ENCODE measurements at regions not wholly inside any gene's neighbourhood (a gene's known extent, or its start where the extent isn't known, plus 50 kb on each side); places are given as distances from the start of the nearest gene placed in this dataset.
"Not testable (repeated sequence)": the region's sequence is repeated elsewhere in the genome, so short reads cannot be mapped to it uniquely, and the experiment has no call there.

DNA sequence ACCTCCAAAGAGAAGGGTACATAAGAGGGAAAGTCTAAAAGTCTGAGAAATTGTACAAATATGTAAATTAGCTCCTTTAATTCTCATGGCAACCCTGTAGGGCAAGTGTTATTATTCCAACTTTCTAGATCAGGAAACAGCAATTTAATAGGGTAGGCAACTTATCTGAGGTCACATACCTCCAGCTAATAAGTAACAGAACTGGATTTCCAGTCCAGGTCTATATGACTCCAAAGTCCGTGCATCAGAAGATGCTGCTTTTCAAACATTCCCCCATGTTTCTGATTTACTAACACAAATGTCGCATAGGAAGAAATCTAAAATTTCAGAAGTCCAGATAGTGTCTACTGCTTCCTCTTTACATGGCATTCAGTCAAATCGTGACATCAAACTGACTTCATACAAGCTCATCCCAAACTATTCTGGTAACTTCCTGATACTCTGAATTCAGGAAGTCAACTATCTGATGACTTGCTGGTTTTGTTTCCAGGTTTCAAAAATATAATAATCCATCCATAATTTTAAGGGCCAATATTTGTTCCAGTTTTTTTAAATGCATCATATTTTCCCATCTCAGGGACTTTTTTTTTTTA, 419.3 kb upstream of the ACVR2A start:
- TF ChIP-seq, protein P1, sequence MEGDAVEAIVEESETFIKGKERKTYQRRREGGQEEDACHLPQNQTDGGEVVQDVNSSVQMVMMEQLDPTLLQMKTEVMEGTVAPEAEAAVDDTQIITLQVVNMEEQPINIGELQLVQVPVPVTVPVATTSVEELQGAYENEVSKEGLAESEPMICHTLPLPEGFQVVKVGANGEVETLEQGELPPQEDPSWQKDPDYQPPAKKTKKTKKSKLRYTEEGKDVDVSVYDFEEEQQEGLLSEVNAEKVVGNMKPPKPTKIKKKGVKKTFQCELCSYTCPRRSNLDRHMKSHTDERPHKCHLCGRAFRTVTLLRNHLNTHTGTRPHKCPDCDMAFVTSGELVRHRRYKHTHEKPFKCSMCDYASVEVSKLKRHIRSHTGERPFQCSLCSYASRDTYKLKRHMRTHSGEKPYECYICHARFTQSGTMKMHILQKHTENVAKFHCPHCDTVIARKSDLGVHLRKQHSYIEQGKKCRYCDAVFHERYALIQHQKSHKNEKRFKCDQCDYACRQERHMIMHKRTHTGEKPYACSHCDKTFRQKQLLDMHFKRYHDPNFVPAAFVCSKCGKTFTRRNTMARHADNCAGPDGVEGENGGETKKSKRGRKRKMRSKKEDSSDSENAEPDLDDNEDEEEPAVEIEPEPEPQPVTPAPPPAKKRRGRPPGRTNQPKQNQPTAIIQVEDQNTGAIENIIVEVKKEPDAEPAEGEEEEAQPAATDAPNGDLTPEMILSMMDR (IDR thresholded peaks at IDR 0.05; ENCODE audit: low read depth, low read length): no peak
- Histone ChIP-seq H3K36me3 (no peaks in the 10 kb centered on the region), H3K9me3 (ENCODE audit: low read depth) (no peaks in the 10 kb centered on the region), H3K27ac (no peak overlapping the region), H3K4me3 (no peak overlapping the region), H3K27me3 (no peaks in the 10 kb centered on the region), H3K4me1 (ENCODE audit: low read depth) (no peaks in the 10 kb centered on the region)
- no peak for DNase-seq (ENCODE audit: low read depth in 1 of 2, low spot score in 1 of 2)

DNA sequence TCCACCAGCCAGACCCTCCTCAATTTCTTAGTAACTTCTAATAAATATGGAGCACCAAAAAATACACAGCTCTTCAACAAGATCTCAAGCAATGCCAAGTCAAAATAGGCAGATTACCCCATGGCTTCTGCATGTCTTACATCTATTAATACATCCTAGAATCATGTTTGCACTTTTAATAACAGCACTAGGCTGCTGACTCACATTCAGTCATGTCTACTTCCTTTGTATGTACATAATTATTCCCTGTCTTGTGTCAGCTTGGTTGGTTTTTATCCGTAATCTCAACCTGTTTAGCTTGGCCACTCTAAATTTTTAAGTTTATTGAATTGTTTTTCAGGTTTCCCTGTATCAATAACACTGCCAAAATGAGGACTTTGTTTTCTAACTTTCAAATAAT, 420.1 kb upstream of the ACVR2A start:
- DNase-seq (ENCODE audit: low read depth in 1 of 2, low spot score in 1 of 2): no peak
- Histone ChIP-seq H3K4me1 (ENCODE audit: low read depth) (no peaks in the 10 kb centered on the region), H3K36me3 (no peaks in the 10 kb centered on the region), H3K9me3 (ENCODE audit: low read depth) (no peaks in the 10 kb centered on the region), H3K27me3 (no peaks in the 10 kb centered on the region), H3K27ac (no peak overlapping the region), H3K4me3 (no peak overlapping the region)
- TF ChIP-seq, protein P1 (IDR thresholded peaks at IDR 0.05; ENCODE audit: low read depth, low read length): no peak

DNA sequence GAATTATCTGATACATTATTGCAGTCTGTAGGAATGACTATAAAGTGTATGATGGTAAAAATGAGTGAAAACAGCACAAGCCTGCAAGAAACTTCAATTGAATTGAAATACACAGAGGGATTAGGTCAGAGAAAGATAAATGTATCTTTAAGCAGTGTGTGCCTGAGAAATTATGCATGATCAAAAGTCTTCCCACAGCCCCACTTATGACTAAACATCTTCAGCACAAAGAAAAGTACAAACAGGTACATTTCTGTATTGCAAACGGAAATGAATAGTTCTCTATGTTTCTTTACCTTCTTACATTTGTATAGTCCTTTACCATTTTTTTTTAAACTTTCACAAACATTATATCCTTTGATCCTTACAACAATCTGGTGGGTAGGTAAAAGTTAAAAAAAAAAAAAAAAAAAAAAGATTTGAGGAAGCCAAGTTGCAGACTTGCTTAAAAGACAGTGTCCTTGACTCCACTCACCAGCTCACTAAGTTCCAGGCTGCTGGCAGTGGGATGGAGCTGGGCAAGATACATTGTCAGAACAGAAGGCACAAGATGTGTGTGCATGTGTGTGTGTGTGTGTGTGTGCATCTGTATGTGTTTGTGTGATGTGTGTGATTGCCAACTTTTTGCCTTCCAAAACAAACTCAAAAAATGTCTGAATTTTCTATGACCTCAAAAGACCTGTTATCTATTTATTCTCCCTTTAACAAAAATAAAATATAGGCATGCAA, 423.7 kb upstream of the ACVR2A start:
- TF ChIP-seq, protein P1 (IDR thresholded peaks at IDR 0.05; ENCODE audit: low read depth, low read length): no peak
- Histone ChIP-seq H3K4me3 (no peak overlapping the region), H3K9me3 (ENCODE audit: low read depth) (no peaks in the 10 kb centered on the region), H3K27me3 (peaks cover 4% of the 10 kb centered on the region), H3K27ac (no peak overlapping the region), H3K36me3 (no peaks in the 10 kb centered on the region), H3K4me1 (ENCODE audit: low read depth) (no peaks in the 10 kb centered on the region)
- DNase-seq (ENCODE audit: low read depth in 1 of 2, low spot score in 1 of 2): no peak

DNA sequence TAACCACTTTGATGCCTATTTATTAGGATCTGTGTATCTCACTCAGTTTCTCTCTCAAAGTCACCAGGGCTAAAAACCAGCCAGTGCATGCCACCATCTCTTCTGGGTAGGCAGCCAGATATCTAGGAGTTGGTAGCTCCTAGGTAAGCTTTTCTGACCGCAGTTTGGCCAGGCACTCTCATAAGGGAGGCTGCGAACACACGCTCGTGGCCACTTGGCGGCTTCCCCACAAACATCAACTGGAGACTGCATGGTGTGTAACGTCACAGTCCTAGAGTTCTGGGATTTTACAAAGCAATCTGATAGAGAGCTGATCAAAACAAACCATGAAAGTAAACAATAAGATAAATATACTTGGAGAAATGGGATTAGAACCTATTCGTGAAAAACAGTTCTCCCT, 424.3 kb upstream of the ACVR2A start:
- no peak overlapping the region for H3K4me3 ChIP-seq
- DNase-seq (ENCODE audit: low read depth in 1 of 2, low spot score in 1 of 2): no peak
- H3K9me3 ChIP-seq (ENCODE audit: low read depth): no peaks in the 10 kb centered on the region
- H3K36me3 ChIP-seq: no peaks in the 10 kb centered on the region
- H3K27me3 ChIP-seq: peaks cover 4% of the 10 kb centered on the region
- no peaks in the 10 kb centered on the region for H3K4me1 ChIP-seq (ENCODE audit: low read depth)
- TF ChIP-seq, protein P1 (IDR thresholded peaks at IDR 0.05; ENCODE audit: low read depth, low read length): no peak
- H3K27ac ChIP-seq: no peak overlapping the region

DNA sequence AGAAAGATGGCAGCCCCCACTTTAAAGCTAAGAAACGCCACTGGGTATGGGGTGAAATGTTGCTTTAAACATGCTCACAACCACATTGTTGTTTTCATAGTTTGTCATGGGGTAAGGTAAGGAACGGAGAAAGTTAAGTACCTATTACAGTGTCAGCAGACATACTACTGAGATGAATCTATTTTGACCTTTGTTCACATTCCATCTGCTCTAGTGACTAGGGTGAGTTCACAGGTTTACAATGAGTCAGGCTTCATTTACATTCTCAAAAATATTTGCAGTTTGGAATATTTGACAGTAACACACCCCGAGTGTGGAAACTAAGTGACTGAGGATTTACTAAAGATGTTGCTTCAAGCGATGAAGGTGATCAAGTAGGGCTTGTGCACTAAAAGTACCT, 428.7 kb upstream of the ACVR2A start:
- Histone ChIP-seq H3K4me3 (no peak overlapping the region), H3K36me3 (no peaks in the 10 kb centered on the region), H3K27me3 (peaks cover 4% of the 10 kb centered on the region), H3K27ac (no peak overlapping the region), H3K4me1 (ENCODE audit: low read depth) (no peaks in the 10 kb centered on the region), H3K9me3 (ENCODE audit: low read depth) (no peaks in the 10 kb centered on the region)
- TF ChIP-seq, protein P1 (IDR thresholded peaks at IDR 0.05; ENCODE audit: low read depth, low read length): no peak
- DNase-seq (ENCODE audit: low read depth in 1 of 2, low spot score in 1 of 2): no peak

DNA sequence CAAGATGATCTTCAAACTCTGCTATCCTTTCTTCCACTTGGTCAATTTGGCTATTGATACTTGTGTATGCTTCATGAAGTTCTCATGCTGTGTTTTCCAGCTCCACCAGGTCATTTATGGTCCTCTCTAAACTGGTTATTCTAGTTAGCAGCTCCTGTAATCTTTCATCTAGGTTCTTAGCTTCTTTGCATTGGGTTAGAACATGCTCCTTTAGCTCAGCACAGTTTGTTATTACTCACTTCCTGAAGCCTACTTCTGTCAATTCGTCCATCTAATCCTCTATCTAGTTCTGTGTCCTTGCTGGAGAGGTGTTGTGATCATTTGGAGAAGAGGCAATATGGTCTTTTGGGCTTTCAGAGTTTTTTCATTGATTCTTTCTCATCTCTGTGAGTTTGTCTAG, 430.2 kb upstream of the ACVR2A start:
- not testable (repeated sequence) for H3K27ac ChIP-seq; H3K27me3 ChIP-seq; H3K9me3 ChIP-seq (ENCODE audit: low read depth); H3K4me3 ChIP-seq; DNase-seq (ENCODE audit: low read depth in 1 of 2, low spot score in 1 of 2); H3K4me1 ChIP-seq (ENCODE audit: low read depth); H3K36me3 ChIP-seq
